ENCODE measurements at regions not wholly inside any gene's neighbourhood (a gene's known extent, or its start where the extent isn't known, plus 50 kb on each side); places are given as distances from the start of the nearest gene placed in this dataset.

DNA sequence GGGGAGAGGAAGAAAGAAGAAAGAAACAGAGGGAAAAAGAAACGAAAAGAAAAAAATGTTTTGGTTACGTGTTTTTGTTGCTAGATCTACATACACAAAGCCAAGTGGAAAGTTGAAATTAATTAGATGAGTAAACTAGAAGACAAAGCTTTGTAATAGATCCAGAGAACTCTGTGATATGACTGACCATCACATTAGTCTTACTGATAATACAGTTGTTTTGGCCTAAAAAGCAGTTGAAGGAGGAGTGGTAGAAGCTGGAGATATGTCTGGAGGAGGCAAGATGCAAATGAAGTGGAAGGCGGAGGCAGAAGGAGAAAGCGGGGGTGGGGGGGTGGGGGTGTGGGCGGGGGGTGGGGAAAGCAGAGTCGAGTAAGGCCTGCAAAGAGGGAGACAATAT, 500.1 kb upstream of the ID4 start:
- Histone ChIP-seq H3K4me3 (no peak overlapping the region), H3K9me3 (no peaks in the 10 kb centered on the region), H3K36me3 (ENCODE audit: low read depth) (no peaks in the 10 kb centered on the region), H3K4me1 (ENCODE audit: low read depth) (no peaks in the 10 kb centered on the region)
- intact Hi-C loops (cut with DNase I, micrococcal nuclease): no loop called here
- ATAC-seq (no peak), DNase-seq (no peak)
- TF ChIP-seq, protein P1, sequence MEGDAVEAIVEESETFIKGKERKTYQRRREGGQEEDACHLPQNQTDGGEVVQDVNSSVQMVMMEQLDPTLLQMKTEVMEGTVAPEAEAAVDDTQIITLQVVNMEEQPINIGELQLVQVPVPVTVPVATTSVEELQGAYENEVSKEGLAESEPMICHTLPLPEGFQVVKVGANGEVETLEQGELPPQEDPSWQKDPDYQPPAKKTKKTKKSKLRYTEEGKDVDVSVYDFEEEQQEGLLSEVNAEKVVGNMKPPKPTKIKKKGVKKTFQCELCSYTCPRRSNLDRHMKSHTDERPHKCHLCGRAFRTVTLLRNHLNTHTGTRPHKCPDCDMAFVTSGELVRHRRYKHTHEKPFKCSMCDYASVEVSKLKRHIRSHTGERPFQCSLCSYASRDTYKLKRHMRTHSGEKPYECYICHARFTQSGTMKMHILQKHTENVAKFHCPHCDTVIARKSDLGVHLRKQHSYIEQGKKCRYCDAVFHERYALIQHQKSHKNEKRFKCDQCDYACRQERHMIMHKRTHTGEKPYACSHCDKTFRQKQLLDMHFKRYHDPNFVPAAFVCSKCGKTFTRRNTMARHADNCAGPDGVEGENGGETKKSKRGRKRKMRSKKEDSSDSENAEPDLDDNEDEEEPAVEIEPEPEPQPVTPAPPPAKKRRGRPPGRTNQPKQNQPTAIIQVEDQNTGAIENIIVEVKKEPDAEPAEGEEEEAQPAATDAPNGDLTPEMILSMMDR (IDR thresholded peaks at IDR 0.05): no peak

DNA sequence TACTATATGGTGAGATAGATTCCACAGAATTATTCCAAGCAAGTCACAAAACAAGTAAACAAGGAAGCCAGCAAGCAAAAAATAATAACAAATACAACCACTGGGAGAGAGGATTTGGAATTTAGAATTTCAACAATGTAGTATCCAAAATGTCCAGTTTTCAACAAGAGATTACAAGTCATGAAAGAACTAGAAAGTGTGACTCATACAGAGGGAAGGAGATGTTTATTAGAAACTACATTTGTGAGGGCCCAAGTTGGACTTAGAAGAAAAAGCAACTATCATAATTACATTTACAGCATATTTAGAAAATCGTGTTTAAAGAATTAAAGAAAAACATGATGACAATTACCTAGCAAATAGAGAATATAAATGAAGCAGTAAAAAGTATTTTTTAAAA, 494.6 kb upstream of the ID4 start:
- no peak for ATAC-seq
- Histone ChIP-seq H3K4me1 (ENCODE audit: low read depth) (no peaks in the 10 kb centered on the region), H3K4me3 (no peak overlapping the region), H3K36me3 (ENCODE audit: low read depth) (no peaks in the 10 kb centered on the region), H3K9me3 (no peaks in the 10 kb centered on the region)
- TF ChIP-seq, protein P1 (IDR thresholded peaks at IDR 0.05): no peak
- intact Hi-C loops (cut with DNase I, micrococcal nuclease): no loop called here
- no peak for DNase-seq

DNA sequence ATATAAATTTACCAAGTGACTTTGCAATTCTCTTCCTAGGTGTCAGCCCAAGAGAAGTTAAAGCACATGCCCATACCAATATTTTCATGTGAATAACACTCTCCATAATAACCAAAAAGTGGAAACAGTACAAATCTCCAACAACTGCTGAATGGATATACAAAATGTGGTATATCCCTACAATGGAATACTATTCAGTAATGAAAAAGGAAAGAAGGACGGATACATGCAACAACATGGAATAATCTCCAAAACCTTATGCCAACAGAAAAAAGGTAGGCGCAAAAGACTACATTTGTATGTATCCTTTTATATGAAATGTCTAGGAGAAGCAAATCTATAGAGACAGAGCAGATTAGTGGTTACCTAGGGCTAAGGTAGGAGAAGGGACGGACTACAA, 487.7 kb upstream of the ID4 start:
- TF ChIP-seq, protein P1 (IDR thresholded peaks at IDR 0.05): no peak
- intact Hi-C loops (cut with DNase I, micrococcal nuclease): no loop called here
- no peak for DNase-seq
- no peaks in the 10 kb centered on the region for H3K36me3 ChIP-seq (ENCODE audit: low read depth)
- H3K4me3 ChIP-seq: no peak overlapping the region
- ATAC-seq: no peak
- H3K9me3 ChIP-seq: peaks cover 3% of the 10 kb centered on the region
- H3K4me1 ChIP-seq (ENCODE audit: low read depth): no peaks in the 10 kb centered on the region

DNA sequence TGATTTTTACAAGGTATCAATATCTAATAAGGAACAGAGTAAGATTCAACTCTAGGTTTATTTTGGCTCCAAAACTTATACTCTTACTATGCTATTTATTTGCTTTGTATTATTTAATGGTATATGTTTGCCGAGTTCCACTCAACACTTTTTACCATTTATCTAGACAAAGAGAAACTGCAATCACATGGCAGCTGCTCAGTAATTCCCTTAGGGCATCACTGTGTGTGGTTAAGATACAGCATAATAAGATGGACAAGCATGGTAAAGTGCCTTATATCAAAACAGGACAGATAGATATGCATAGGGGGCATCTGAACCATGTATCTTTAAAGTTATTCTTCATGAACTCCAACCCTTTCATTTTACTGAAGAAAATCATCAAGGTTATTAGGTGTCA, 483.0 kb upstream of the ID4 start:
- no peak for DNase-seq
- ATAC-seq: no peak
- no peaks in the 10 kb centered on the region for H3K4me1 ChIP-seq (ENCODE audit: low read depth)
- no peaks in the 10 kb centered on the region for H3K36me3 ChIP-seq (ENCODE audit: low read depth)
- intact Hi-C loops (cut with DNase I, micrococcal nuclease): no loop called here
- peaks cover 2% of the 10 kb centered on the region for H3K9me3 ChIP-seq
- TF ChIP-seq, protein P1 (IDR thresholded peaks at IDR 0.05): no peak
- H3K4me3 ChIP-seq: no peak overlapping the region

DNA sequence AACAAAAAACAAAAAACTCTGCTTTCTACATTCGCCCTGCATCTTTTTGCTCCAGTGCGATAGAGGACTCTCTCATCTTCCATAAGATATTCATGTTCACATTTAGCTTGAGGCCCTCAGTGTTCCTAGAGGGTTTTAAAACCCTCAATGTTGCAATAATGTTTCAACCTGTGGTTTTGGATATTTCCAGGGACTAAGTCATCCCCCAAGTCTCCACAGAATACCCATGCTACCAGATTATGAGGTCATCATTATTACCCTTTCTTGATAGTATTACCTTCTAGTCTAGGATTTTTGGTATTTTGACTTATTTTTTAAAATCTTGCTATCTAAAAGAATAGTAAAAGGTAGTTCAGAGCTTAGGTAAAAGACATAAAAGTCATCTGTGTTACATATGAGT, 480.5 kb upstream of the ID4 start:
- DNase-seq (no peak), ATAC-seq (no peak)
- intact Hi-C loops (cut with DNase I, micrococcal nuclease): no loop called here
- H3K4me1 ChIP-seq (ENCODE audit: low read depth): no peaks in the 10 kb centered on the region
- no peak overlapping the region for H3K4me3 ChIP-seq
- TF ChIP-seq, protein P1 (IDR thresholded peaks at IDR 0.05): no peak
- no peaks in the 10 kb centered on the region for H3K9me3 ChIP-seq
- no peaks in the 10 kb centered on the region for H3K36me3 ChIP-seq (ENCODE audit: low read depth)

DNA sequence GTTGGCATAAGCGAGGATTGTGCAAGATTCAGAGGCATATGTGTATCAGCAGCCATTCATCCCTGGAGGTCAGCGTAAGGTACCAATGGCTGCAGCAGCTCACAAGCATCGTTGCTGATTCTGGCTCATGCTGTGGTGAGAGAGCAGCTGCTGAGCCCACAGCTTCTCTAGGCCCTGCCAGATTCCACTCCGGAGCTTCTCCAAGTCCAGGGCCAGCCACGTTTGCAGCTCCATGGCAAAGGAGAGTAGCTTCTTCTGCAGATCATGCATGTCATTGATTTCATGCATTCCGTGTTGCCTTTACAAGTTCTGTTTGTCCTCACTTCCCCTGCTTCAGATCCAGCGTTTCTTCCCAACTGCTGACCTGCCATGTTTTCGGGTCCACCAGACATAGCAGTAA, 474.8 kb upstream of the ID4 start:
- TF ChIP-seq, protein P1 (IDR thresholded peaks at IDR 0.05): no peak
- H3K4me3 ChIP-seq: no peak overlapping the region
- DNase-seq (no peak), ATAC-seq (no peak)
- intact Hi-C loops (cut with DNase I, micrococcal nuclease): no loop called here
- H3K9me3 ChIP-seq: no peaks in the 10 kb centered on the region
- H3K36me3 ChIP-seq (ENCODE audit: low read depth): no peaks in the 10 kb centered on the region
- H3K4me1 ChIP-seq (ENCODE audit: low read depth): no peaks in the 10 kb centered on the region
